Lung (tissue), 11 donors: ENCODE measurements at regions not wholly inside any gene's neighbourhood (a gene's known extent, or its start where the extent isn't known, plus 50 kb on each side); places are given as distances from the start of the nearest gene placed in this dataset.
A peak's percentile ranks its signal among the peaks of the same experiment; 100 is the strongest.

Experiments
- ATAC-seq: fragments of 200-7000 bp; cut with Tn5 transposase; one replicate; pipeline ENCODE4 v1.9.1; 2020; ENCODE audit warnings: moderate number of reproducible peaks; ENCODE audit not compliant: insufficient read depth, low FRiP score
- DNase-seq, 3 donors: peaks; one replicate each; pipeline ENCODE4 v3.0.0-alpha.2; 2013 to 2017
- H3K27ac ChIP-seq, 2 donors: one replicate each; pipeline ENCODE4 v1.5.1; 2013; ENCODE audit warnings: mild to moderate bottlenecking in 2 of 2, moderate library complexity in 2 of 2, control low read depth in 1 of 2, inconsistent platforms in 1 of 2, low read depth in 1 of 2, low read length in 1 of 2
- H3K27me3 ChIP-seq, 3 donors: one replicate each; pipeline ENCODE4 v1.5.1; 2013; ENCODE audit warnings: low read length in 2 of 3; ENCODE audit not compliant: control insufficient read depth in 3 of 3, insufficient read depth in 3 of 3
- H3K36me3 ChIP-seq, 4 donors: one replicate each; pipeline ENCODE4 v1.5.1; 2013; ENCODE audit warnings: low read length in 4 of 4, mild to moderate bottlenecking in 1 of 4, moderate library complexity in 1 of 4; ENCODE audit not compliant: control insufficient read depth in 4 of 4, insufficient read depth in 4 of 4
- H3K4me1 ChIP-seq, 5 donors: one replicate each; pipeline ENCODE4 v1.5.1; 2013; ENCODE audit warnings: low read length in 5 of 5, mild to moderate bottlenecking in 2 of 5, moderate library complexity in 1 of 5; ENCODE audit not compliant: control insufficient read depth in 5 of 5, insufficient read depth in 5 of 5
- H3K4me3 ChIP-seq: one replicate; pipeline ENCODE4 v1.5.1; 2013; ENCODE audit warnings: mild to moderate bottlenecking, control low read depth, moderate library complexity
- H3K9ac ChIP-seq, 2 donors: one replicate each; pipeline ENCODE4 v1.5.1; 2013; ENCODE audit warnings: low read length in 2 of 2, control low read depth in 1 of 2; ENCODE audit not compliant: insufficient read depth in 1 of 2
- H3K9me3 ChIP-seq, 4 donors: one replicate each; pipeline ENCODE4 v1.5.1; 2013; ENCODE audit warnings: low read length in 3 of 4, mild to moderate bottlenecking in 1 of 4, moderate library complexity in 1 of 4; ENCODE audit not compliant: control insufficient read depth in 4 of 4, insufficient read depth in 3 of 4
- CTCF ChIP-seq: IDR thresholded peaks from 2 replicates; pipeline ENCODE4 v1.5.1; 2012; ENCODE audit warnings: mild to moderate bottlenecking; ENCODE audit errors: control extremely low read depth, extremely low read depth
- WGBS, 2 donors: extraction: QIAGEN DNeasy Blood & Tissue Kit; methylation state at CpG; one replicate each; pipeline ENCODE4 v1.1.7; 2013; 5-methylcytosine and 5-hydroxymethylcytosine counted together
- donor health status: control.
- donor health status: control.
- donor health status: Bipolar disorder and iron deficiency.
- donor health status: healthy.
- donor health status: DM: yes; HTN: yes; CAD: no.

DNA sequence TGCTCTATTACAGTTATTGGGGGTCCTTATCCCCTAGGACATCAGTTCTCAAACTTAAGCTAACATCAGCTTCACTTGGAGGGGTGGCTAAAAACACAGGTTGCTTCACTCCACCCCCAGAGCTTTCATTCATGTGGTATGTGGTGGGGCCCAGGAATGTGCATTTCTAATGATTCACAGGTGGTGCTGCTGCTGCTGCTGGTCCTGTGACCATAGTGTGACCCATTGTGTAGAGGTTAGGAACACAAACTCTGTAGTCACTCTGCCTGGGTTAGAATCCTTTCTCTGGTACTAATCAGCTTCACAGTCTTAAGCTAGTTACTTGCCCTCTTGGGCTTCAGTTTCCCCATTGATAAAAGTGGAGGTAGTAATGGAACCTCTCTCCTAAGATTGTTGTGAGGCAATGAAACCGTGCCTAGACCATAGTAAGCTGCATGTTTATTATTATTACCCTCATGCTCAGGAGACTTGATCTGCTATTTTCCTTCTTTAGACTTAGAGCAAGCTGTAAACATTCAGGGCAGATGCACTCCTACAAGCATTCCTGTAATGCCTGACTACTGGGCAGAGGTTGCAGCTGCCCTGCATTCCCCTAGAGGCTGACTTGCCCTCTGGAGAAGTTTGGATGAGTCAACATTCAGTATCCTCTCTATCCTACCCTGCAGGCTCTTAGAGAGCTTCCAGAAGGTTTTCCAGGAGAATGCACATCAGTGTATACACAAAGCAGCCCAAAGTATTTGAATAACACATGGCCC, 94.1 kb upstream of the ACSL4 start:
- DNase-seq (no peak), ATAC-seq (no peak)
- Histone ChIP-seq H3K27me3 (peaks cover 4 to 21% (median 8%) of the 10 kb centered on the region in 3 donors), H3K9me3 (no peaks in the 10 kb centered on the region), H3K27ac (no peak overlapping the region), H3K9ac (no peak overlapping the region), H3K4me1 (peaks cover 0 to 3% (median 0%) of the 10 kb centered on the region in 5 donors), H3K4me3 (no peak overlapping the region), H3K36me3 (no peaks in the 10 kb centered on the region)
- no peak for TF ChIP-seq CTCF
- WGBS, 2 donors: 63 to 76% methylated on average over 1 of the region's 1 CpG

DNA sequence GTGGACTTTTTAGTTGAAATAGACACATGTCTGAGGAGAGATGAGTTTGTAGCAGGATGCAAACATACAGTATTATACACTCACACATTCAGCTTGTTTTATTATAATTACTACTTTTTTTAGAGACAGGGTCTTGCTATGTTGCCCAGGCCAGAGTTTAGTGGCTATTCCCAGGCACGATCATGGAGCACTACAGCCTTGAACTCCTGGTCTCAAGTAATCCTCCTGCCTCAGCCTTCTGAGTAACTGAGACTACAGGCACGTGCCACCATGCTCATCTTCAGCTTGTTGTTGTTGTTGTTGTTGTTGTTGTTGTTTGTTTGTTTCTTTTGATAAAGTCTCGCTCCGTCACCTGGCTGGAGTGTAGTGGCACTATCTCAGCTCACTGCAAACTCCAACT, 94.7 kb upstream of the ACSL4 start:
- ATAC-seq (no peak), DNase-seq (no peak)
- Histone ChIP-seq H3K36me3 (no peaks in the 10 kb centered on the region), H3K9me3 (no peaks in the 10 kb centered on the region), H3K27ac (no peak overlapping the region), H3K4me1 (peaks cover 0 to 2% (median 0%) of the 10 kb centered on the region in 5 donors), H3K4me3 (no peak overlapping the region), H3K9ac (no peak overlapping the region), H3K27me3 (peaks cover 4 to 26% (median 12%) of the 10 kb centered on the region in 3 donors)
- WGBS, 2 donors: 77 to 96% methylated on average over 4 of the region's 4 CpGs
- TF ChIP-seq CTCF: no peak

DNA sequence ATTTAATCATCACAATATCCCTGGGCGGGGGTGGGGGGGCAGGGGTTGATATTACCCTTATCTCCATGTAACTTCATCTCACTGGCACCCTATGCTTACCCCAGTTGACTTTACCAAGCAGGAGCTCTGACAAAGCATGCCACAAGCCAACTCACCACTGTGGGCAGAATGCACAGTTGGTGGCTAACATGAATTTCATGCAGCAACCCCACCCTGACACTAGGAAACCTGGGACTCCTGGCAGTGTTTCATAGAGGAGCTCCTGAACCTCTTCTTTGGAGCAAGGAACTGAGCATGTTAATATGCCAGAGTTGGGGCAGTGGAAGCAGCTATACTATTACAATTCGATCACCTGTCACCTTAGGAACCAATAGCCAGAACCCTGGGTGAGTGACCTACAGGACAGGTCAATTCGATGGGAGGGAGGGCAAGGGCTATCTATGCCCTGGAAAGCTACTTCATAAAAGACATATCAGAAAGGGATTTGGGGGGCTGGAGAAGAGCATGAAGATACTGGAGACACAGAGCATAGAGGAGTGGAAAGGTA, 97.2 kb upstream of the ACSL4 start:
- Histone ChIP-seq H3K36me3 (no peaks in the 10 kb centered on the region), H3K27me3 (peaks cover 4 to 23% (median 12%) of the 10 kb centered on the region in 3 donors), H3K4me1 (peaks cover 0 to 1% (median 0%) of the 10 kb centered on the region in 5 donors), H3K4me3 (no peak overlapping the region), H3K9ac (no peak overlapping the region), H3K9me3 (no peaks in the 10 kb centered on the region), H3K27ac (peak overlapping the region in 1 of 2 donors; percentile 53)
- DNase-seq (no peak), ATAC-seq (no peak)
- WGBS, 2 donors: 78 to 97% methylated on average over 3 of the region's 3 CpGs
- no peak for TF ChIP-seq CTCF
